DOHH2 (cell line): ENCODE measurements at regions not wholly inside any gene's neighbourhood (a gene's known extent, or its start where the extent isn't known, plus 50 kb on each side); places are given as distances from the start of the nearest gene placed in this dataset.

Experiments
- EZH2phosphoT487 ChIP-seq: fragments of 200-600 bp; sonication (generic); IDR thresholded peaks from 2 replicates; pipeline ENCODE4 v1.6.1; 2017; ENCODE audit warnings: borderline replicate concordance, mild to moderate bottlenecking, antibody characterized with exemption, low read length, moderate library complexity, mixed read lengths
- TF ChIP-seq, protein P1 (sequence below): fragments of 200-600 bp; sonication (generic); IDR thresholded peaks from one replicate; pipeline ENCODE4 v1.5.1; 2014; ENCODE audit warnings: antibody characterized with exemption, mild to moderate bottlenecking, low read depth, low read length; ENCODE audit not compliant: poor library complexity, severe bottlenecking

- TF ChIP-seq, protein P1, sequence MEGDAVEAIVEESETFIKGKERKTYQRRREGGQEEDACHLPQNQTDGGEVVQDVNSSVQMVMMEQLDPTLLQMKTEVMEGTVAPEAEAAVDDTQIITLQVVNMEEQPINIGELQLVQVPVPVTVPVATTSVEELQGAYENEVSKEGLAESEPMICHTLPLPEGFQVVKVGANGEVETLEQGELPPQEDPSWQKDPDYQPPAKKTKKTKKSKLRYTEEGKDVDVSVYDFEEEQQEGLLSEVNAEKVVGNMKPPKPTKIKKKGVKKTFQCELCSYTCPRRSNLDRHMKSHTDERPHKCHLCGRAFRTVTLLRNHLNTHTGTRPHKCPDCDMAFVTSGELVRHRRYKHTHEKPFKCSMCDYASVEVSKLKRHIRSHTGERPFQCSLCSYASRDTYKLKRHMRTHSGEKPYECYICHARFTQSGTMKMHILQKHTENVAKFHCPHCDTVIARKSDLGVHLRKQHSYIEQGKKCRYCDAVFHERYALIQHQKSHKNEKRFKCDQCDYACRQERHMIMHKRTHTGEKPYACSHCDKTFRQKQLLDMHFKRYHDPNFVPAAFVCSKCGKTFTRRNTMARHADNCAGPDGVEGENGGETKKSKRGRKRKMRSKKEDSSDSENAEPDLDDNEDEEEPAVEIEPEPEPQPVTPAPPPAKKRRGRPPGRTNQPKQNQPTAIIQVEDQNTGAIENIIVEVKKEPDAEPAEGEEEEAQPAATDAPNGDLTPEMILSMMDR = no peak
- no peak for TF ChIP-seq EZH2phosphoT487
These were observed 212.1 kb downstream of the MAF start for GRCh38 chr16:79388396-79388795.
